HCT116 (cell line): ENCODE measurements at regions not wholly inside any gene's neighbourhood (a gene's known extent, or its start where the extent isn't known, plus 50 kb on each side); places are given as distances from the start of the nearest gene placed in this dataset.

Source experiments
- ATAC-seq: fragments of 200-7000 bp; cut with Tn5 transposase; 2 replicates; pipeline ENCODE4 v1.9.1; 2020; ENCODE audit warnings: mild to moderate bottlenecking, moderate library complexity
- BruUV-seq: library from RNA; stranded (reverse); fragments of 400-500 nt; replicated peaks from 2 replicates; lab custom pipeline; 2021; lab: Mats Ljungman, UMichigan
- CTCF ChIA-PET: fragments of 300-600 bp; sonication (Branson Sonifier 250); formaldehyde crosslinking; loops from one replicate; lab custom pipeline; 2021; ENCODE audit warnings: antibody characterized with exemption; lab: Charles Lee
- POLR2A ChIA-PET: fragments of 300-600, 350-600 bp; sonication (Branson Sonifier 250); formaldehyde crosslinking; loops from one replicate; lab custom pipeline; 2021; ENCODE audit warnings: antibody characterized with exemption; lab: Charles Lee
- RAD21 ChIA-PET, 2 experiments: fragments of 300-600 bp; sonication (Branson Sonifier 250); formaldehyde crosslinking; loops; one replicate each; lab custom pipeline; 2023; ENCODE audit warnings: low total read pairs in 2 of 2; ENCODE audit not compliant: uncharacterized antibody in 2 of 2, unreplicated experiment in 2 of 2, low non-redundant PET in 1 of 2; lab: Charles Lee
- DNase-seq: peaks from one replicate; pipeline ENCODE4 v3.0.0-alpha.2; 2010; ENCODE audit warnings: low read depth, low spot score
- H2AFZ ChIP-seq: fragments of 200-600 bp; shearing (Covaris generic), sonication (generic); 2 replicates; pipeline ENCODE4 v1.6.1; 2017; ENCODE audit warnings: low read depth, mixed run types, mixed read lengths, antibody characterized with exemption, low read length; ENCODE audit not compliant: poor library complexity, severe bottlenecking
- H3K27ac ChIP-seq: 2 replicates; pipeline ENCODE4 v1.5.1; 2012; ENCODE audit warnings: low read depth, low read length
- H3K27me3 ChIP-seq: fragments of 200-600 bp; sonication (generic); 2 replicates; pipeline ENCODE4 v1.6.1; 2016; ENCODE audit warnings: mixed run types, low read length, mixed read lengths; ENCODE audit not compliant: insufficient read depth
- H3K36me3 ChIP-seq, 2 experiments: fragments of 200-500 bp in 1 of 2; fragments of 200-600 bp in 1 of 2; sonication (Bioruptor generic) in 1 of 2; sonication (generic) in 1 of 2; 2 replicates each; pipeline versions ENCODE4 v1.5.1 to v1.6.1; 2014 to 2016; ENCODE audit warnings: low read length in 2 of 2, inconsistent platforms in 1 of 2, mixed read lengths in 1 of 2, mixed run types in 1 of 2; ENCODE audit not compliant: insufficient read depth in 2 of 2, control insufficient read depth in 1 of 2
- H3K4me1 ChIP-seq, 2 experiments: fragments of 200-600 bp in 1 of 2; sonication (generic) in 1 of 2; 2 replicates each; pipeline versions ENCODE4 v1.5.1 to v1.6.1; 2012 to 2017; ENCODE audit warnings: low read length in 2 of 2, inconsistent platforms in 1 of 2, mild to moderate bottlenecking in 1 of 2, mixed read lengths in 1 of 2, mixed run types in 1 of 2, moderate library complexity in 1 of 2; ENCODE audit not compliant: insufficient read depth in 2 of 2, control insufficient read depth in 1 of 2
- H3K4me2 ChIP-seq: fragments of 200-600 bp; sonication (generic); 2 replicates; pipeline ENCODE4 v1.6.1; 2017; ENCODE audit warnings: mixed run types, low read length, mixed read lengths
- H3K4me3 ChIP-seq, 2 experiments: fragments of 200-600 bp in 1 of 2; sonication (generic) in 1 of 2; replicated peaks in 1 of 2; 2 replicates each; pipeline ENCODE4 v1.5.1; 2011 to 2016; ENCODE audit warnings: low read length in 2 of 2, control low read depth in 1 of 2, low read depth in 1 of 2, mild to moderate bottlenecking in 1 of 2, mixed read lengths in 1 of 2, mixed run types in 1 of 2
- H3K79me2 ChIP-seq: fragments of 200-600 bp; sonication (generic); 2 replicates; pipeline ENCODE4 v1.6.1; 2017; ENCODE audit warnings: mild to moderate bottlenecking, mixed run types, low read length, moderate library complexity, mixed read lengths; ENCODE audit not compliant: insufficient read depth
- H3K9ac ChIP-seq: fragments of 200-600 bp; sonication (generic); 2 replicates; pipeline ENCODE4 v1.6.1; 2016; ENCODE audit warnings: low read length, mixed read lengths
- H3K9me2 ChIP-seq: fragments of 200-600 bp; sonication (generic), shearing (Covaris generic); 2 replicates; pipeline ENCODE4 v1.6.1; 2017; ENCODE audit warnings: mixed run types, mild to moderate bottlenecking, moderate library complexity; ENCODE audit not compliant: insufficient read depth
- H3K9me3 ChIP-seq, 2 experiments: fragments of 200-500 bp in 1 of 2; fragments of 200-600 bp in 1 of 2; sonication (Bioruptor generic) in 1 of 2; sonication (generic) in 1 of 2; 2 replicates each; pipeline ENCODE4 v1.6.1; 2014 to 2017; ENCODE audit warnings: low read length in 2 of 2, mixed read lengths in 2 of 2, inconsistent platforms in 1 of 2, low read depth in 1 of 2, mild to moderate bottlenecking in 1 of 2, mixed run types in 1 of 2, moderate library complexity in 1 of 2; ENCODE audit not compliant: control insufficient read depth in 1 of 2, insufficient read depth in 1 of 2
- H4K20me1 ChIP-seq: fragments of 200-600 bp; sonication (generic), shearing (Covaris generic); 2 replicates; pipeline ENCODE4 v1.6.1; 2017; ENCODE audit warnings: mixed run types, mild to moderate bottlenecking, moderate library complexity; ENCODE audit not compliant: insufficient read depth
- CEBPB ChIP-seq: IDR thresholded peaks from 2 replicates; pipeline ENCODE4 v1.6.1; 2012; ENCODE audit warnings: low read depth
- EGR1 ChIP-seq: IDR thresholded peaks from 2 replicates; pipeline ENCODE4 v1.6.1; 2012; ENCODE audit warnings: low read depth
- ELF1 ChIP-seq: IDR thresholded peaks from 2 replicates; pipeline ENCODE4 v1.6.1; 2012; ENCODE audit warnings: low read depth, borderline replicate concordance
- EZH2phosphoT487 ChIP-seq: fragments of 200-600 bp; IDR thresholded peaks from 2 replicates; pipeline ENCODE4 v1.6.1; 2018; ENCODE audit warnings: antibody characterized with exemption, borderline replicate concordance
- FOSL1 ChIP-seq: IDR thresholded peaks from 2 replicates; pipeline ENCODE4 v1.6.1; 2012; ENCODE audit warnings: low read depth
- JUND ChIP-seq: IDR thresholded peaks from 2 replicates; pipeline ENCODE4 v1.6.1; 2012
- POLR2A ChIP-seq: IDR thresholded peaks from 2 replicates; pipeline ENCODE4 v1.7.0; 2011; ENCODE audit warnings: borderline replicate concordance; ENCODE audit not compliant: insufficient read depth, insufficient read length; ENCODE audit errors: extremely low read depth
- POLR2AphosphoS5 ChIP-seq: IDR thresholded peaks from 2 replicates; pipeline ENCODE4 v1.6.1; 2011; ENCODE audit warnings: mild to moderate bottlenecking, low read depth, low read length, moderate library complexity
- SIN3A ChIP-seq: IDR thresholded peaks from 2 replicates; pipeline ENCODE4 v1.6.1; 2012; ENCODE audit warnings: low read depth
- SP1 ChIP-seq: IDR thresholded peaks from 2 replicates; pipeline ENCODE4 v1.6.1; 2012; ENCODE audit warnings: low read depth
- TCF7L2 ChIP-seq: IDR thresholded peaks from 2 replicates; pipeline ENCODE4 v1.7.0; 2011; ENCODE audit warnings: borderline replicate concordance, inconsistent platforms; ENCODE audit not compliant: insufficient read depth, insufficient read length; ENCODE audit errors: extremely low read depth
- YY1 ChIP-seq: IDR thresholded peaks from 2 replicates; pipeline ENCODE4 v1.6.1; 2011; ENCODE audit warnings: low read length, low read depth, moderate library complexity, mild to moderate bottlenecking; ENCODE audit not compliant: insufficient replicate concordance; ENCODE audit errors: extremely low read depth
- ZFX ChIP-seq: fragments of 450-650 bp; IDR thresholded peaks from 2 replicates; pipeline ENCODE4 v1.6.1; 2017
- ZNF274 ChIP-seq: fragments of 200-500 bp; sonication (Bioruptor generic); IDR thresholded peaks from 2 replicates; pipeline ENCODE4 v1.6.1; 2014; ENCODE audit warnings: mild to moderate bottlenecking, low read depth, low read length, inconsistent platforms
- intact Hi-C: fragments of 100-400 bp; cut with micrococcal nuclease; formaldehyde crosslinking; loops from 2 replicates; pipeline ENCODE4 v1.10.0; 2022
- TF ChIP-seq, protein P1 (sequence below): IDR thresholded peaks from 2 replicates; pipeline ENCODE4 v1.6.1; 2012
- TF ChIP-seq, protein P2 (sequence below): IDR thresholded peaks from 2 replicates; pipeline ENCODE4 v1.6.1; 2012
- TF ChIP-seq, protein P3 (sequence below): IDR thresholded peaks from 2 replicates; pipeline ENCODE4 v1.6.1; 2012; ENCODE audit warnings: low read depth
- TF ChIP-seq, protein P4 (sequence below), 3 experiments: fragments of 200-600 bp in 1 of 3; sonication (generic) in 1 of 3; IDR thresholded peaks in 2 of 3; conservative IDR thresholded peaks in 1 of 3; 2 replicates each; pipeline ENCODE4 v1.5.1; 2012 to 2017; ENCODE audit warnings: low read depth in 2 of 3, low read length in 2 of 3, antibody characterized with exemption in 1 of 3, borderline replicate concordance in 1 of 3, control low read depth in 1 of 3, mild to moderate bottlenecking in 1 of 3, mixed read lengths in 1 of 3, mixed run types in 1 of 3, moderate library complexity in 1 of 3; ENCODE audit not compliant: insufficient read depth in 1 of 3

DNA sequence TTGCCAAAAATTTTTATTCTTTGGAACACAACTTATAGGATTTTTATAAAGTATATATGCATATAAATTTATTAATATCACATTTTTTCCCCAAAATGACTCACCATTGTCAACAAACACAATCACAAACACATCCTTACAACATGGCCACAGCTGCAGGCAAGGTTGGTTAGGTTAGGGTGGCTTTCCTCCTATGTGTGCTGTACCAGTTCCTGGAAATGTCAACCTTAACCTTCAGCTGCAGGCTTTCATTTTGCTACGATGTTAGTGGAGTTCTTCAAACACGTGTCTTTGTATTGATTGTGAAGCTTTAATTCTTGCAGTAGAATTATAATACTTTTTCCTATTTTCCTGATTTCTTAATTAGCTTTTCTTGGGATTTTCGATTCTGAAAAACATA, 185.8 kb downstream of the PTEN start:
- intact Hi-C loops: no loop called here
- RAD21 ChIA-PET: interaction anchor here in 1 of 2 experiments (0.5 kb wide), 1 partner anchor 340 kb away, joined by 3 read pairs; no protein-coding TSS in a partner anchor

More for the DNA sequence above, 185.8 kb downstream of the PTEN start:
- DNase-seq (no peak), ATAC-seq (no peak)
- Histone ChIP-seq H3K4me2 (no peak overlapping the region), H3K4me1 (no peaks in the 10 kb centered on the region)
- TF ChIP-seq SP1 (no peak), JUND (no peak), TCF7L2 (no peak), ZNF274 (no peak), POLR2A (no peak), EZH2phosphoT487 (no peak), EGR1 (no peak), ELF1 (no peak), CEBPB (no peak), FOSL1 (no peak), SIN3A (no peak), YY1 (no peak), ZFX (no peak), POLR2AphosphoS5 (no peak)
- TF ChIP-seq, protein P1, sequence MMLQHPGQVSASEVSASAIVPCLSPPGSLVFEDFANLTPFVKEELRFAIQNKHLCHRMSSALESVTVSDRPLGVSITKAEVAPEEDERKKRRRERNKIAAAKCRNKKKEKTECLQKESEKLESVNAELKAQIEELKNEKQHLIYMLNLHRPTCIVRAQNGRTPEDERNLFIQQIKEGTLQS: no peak
- TF ChIP-seq, protein P2, sequence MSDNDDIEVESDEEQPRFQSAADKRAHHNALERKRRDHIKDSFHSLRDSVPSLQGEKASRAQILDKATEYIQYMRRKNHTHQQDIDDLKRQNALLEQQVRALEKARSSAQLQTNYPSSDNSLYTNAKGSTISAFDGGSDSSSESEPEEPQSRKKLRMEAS: no peak
- TF ChIP-seq, protein P3, sequence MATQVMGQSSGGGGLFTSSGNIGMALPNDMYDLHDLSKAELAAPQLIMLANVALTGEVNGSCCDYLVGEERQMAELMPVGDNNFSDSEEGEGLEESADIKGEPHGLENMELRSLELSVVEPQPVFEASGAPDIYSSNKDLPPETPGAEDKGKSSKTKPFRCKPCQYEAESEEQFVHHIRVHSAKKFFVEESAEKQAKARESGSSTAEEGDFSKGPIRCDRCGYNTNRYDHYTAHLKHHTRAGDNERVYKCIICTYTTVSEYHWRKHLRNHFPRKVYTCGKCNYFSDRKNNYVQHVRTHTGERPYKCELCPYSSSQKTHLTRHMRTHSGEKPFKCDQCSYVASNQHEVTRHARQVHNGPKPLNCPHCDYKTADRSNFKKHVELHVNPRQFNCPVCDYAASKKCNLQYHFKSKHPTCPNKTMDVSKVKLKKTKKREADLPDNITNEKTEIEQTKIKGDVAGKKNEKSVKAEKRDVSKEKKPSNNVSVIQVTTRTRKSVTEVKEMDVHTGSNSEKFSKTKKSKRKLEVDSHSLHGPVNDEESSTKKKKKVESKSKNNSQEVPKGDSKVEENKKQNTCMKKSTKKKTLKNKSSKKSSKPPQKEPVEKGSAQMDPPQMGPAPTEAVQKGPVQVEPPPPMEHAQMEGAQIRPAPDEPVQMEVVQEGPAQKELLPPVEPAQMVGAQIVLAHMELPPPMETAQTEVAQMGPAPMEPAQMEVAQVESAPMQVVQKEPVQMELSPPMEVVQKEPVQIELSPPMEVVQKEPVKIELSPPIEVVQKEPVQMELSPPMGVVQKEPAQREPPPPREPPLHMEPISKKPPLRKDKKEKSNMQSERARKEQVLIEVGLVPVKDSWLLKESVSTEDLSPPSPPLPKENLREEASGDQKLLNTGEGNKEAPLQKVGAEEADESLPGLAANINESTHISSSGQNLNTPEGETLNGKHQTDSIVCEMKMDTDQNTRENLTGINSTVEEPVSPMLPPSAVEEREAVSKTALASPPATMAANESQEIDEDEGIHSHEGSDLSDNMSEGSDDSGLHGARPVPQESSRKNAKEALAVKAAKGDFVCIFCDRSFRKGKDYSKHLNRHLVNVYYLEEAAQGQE: no peak
- TF ChIP-seq, protein P4, sequence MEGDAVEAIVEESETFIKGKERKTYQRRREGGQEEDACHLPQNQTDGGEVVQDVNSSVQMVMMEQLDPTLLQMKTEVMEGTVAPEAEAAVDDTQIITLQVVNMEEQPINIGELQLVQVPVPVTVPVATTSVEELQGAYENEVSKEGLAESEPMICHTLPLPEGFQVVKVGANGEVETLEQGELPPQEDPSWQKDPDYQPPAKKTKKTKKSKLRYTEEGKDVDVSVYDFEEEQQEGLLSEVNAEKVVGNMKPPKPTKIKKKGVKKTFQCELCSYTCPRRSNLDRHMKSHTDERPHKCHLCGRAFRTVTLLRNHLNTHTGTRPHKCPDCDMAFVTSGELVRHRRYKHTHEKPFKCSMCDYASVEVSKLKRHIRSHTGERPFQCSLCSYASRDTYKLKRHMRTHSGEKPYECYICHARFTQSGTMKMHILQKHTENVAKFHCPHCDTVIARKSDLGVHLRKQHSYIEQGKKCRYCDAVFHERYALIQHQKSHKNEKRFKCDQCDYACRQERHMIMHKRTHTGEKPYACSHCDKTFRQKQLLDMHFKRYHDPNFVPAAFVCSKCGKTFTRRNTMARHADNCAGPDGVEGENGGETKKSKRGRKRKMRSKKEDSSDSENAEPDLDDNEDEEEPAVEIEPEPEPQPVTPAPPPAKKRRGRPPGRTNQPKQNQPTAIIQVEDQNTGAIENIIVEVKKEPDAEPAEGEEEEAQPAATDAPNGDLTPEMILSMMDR (IDR thresholded peaks at IDR 0.05 in 2 of 3, conservative IDR thresholded peaks at IDR 0.05 in 1 of 3; ENCODE audit: borderline replicate concordance in 1 of 3, insufficient read depth in 1 of 3, low read depth in 2 of 3, low read length in 2 of 3): no peak
- TF ChIP-seq, all 23 proteins: peak for 0
- Histone ChIP-seq H3K79me2 (no peaks in the 10 kb centered on the region), H3K9me3 (no peaks in the 10 kb centered on the region), H3K27me3 (no peaks in the 10 kb centered on the region), H3K36me3 (no peaks in the 10 kb centered on the region), H3K27ac (no peak overlapping the region), H3K4me3 (no peak overlapping the region), H4K20me1 (no peaks in the 10 kb centered on the region), H3K9me2 (no peaks in the 10 kb centered on the region), H3K9ac (no peak overlapping the region), H2AFZ (no peak overlapping the region)
- BruUV-seq: no TSS peak
- POLR2A ChIA-PET: no interaction called here
- CTCF ChIA-PET: no interaction called here
